ENCODE measurements at regions not wholly inside any gene's neighbourhood (a gene's known extent, or its start where the extent isn't known, plus 50 kb on each side); places are given as distances from the start of the nearest gene placed in this dataset.

DNA sequence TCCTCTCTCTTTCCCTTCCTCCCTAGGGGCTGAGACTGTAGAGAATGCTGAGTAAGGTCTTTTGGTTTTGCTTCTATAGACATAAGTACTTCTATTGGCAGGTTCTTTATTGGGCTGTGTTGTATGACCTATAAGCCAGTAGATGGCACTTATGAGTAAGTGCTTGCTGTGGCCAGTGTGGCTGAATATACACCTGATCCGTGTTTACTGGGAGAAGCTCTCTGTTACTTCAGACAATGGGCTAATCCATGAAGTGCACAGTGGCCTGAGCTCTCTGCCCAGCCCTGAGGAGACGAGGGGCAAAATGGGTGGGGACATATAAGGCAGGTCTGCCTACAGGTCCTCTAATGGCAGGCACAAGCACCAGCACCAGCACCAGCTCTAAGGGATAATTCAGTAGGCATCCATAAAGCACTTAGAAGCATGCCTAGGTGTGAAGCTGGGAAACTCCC lies 610.3 kb downstream of the RNF144B start:
- TF ChIP-seq, protein P1, sequence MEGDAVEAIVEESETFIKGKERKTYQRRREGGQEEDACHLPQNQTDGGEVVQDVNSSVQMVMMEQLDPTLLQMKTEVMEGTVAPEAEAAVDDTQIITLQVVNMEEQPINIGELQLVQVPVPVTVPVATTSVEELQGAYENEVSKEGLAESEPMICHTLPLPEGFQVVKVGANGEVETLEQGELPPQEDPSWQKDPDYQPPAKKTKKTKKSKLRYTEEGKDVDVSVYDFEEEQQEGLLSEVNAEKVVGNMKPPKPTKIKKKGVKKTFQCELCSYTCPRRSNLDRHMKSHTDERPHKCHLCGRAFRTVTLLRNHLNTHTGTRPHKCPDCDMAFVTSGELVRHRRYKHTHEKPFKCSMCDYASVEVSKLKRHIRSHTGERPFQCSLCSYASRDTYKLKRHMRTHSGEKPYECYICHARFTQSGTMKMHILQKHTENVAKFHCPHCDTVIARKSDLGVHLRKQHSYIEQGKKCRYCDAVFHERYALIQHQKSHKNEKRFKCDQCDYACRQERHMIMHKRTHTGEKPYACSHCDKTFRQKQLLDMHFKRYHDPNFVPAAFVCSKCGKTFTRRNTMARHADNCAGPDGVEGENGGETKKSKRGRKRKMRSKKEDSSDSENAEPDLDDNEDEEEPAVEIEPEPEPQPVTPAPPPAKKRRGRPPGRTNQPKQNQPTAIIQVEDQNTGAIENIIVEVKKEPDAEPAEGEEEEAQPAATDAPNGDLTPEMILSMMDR (conservative IDR thresholded peaks at IDR 0.05) = peak; percentile 90
- TF ChIP-seq ZFX (IDR thresholded peaks at IDR 0.05) = no peak
